Colonic mucosa (tissue), 4 donors: ENCODE measurements at regions not wholly inside any gene's neighbourhood (a gene's known extent, or its start where the extent isn't known, plus 50 kb on each side); places are given as distances from the start of the nearest gene placed in this dataset.
"Not testable (repeated sequence)": the region's sequence is repeated elsewhere in the genome, so short reads cannot be mapped to it uniquely, and the experiment has no call there.

Experiments
- DNase-seq: peaks from one replicate; pipeline ENCODE4 v3.0.0-alpha.2; 2020
- H3K27ac ChIP-seq: fragments of 200-600 bp; one replicate; pipeline ENCODE4 v1.8.0; 2021
- H3K27me3 ChIP-seq: fragments of 200-600 bp; one replicate; pipeline ENCODE4 v1.8.0; 2021
- H3K36me3 ChIP-seq: fragments of 200-600 bp; one replicate; pipeline ENCODE4 v1.8.0; 2021
- H3K4me1 ChIP-seq: fragments of 200-600 bp; one replicate; pipeline ENCODE4 v1.8.0; 2021; ENCODE audit warnings: mild to moderate bottlenecking
- H3K4me3 ChIP-seq: fragments of 200-600 bp; one replicate; pipeline ENCODE4 v1.8.0; 2021
- H3K9ac ChIP-seq, 2 donors: one replicate each; pipeline ENCODE4 v1.7.0; 2013; ENCODE audit warnings: control low read depth in 2 of 2, low read depth in 2 of 2, low read length in 2 of 2
- H3K9me3 ChIP-seq: fragments of 200-600 bp; one replicate; pipeline ENCODE4 v1.8.0; 2021
- intact Hi-C: fragments of 100-400 bp; cut with DNase I; formaldehyde crosslinking; loops from one replicate; pipeline ENCODE4 v1.14.1; 2022
- TF ChIP-seq, protein P1 (sequence below): fragments of 200-600 bp; IDR thresholded peaks from one replicate; pipeline ENCODE4 v1.8.0; 2022; ENCODE audit warnings: antibody characterized with exemption, mild to moderate bottlenecking
- donor health status: healthy.
- donor health status: DM: no; HTN: no; CAD: no.
- donor health status: DM: no; HTN: no; CAD: no.

DNA sequence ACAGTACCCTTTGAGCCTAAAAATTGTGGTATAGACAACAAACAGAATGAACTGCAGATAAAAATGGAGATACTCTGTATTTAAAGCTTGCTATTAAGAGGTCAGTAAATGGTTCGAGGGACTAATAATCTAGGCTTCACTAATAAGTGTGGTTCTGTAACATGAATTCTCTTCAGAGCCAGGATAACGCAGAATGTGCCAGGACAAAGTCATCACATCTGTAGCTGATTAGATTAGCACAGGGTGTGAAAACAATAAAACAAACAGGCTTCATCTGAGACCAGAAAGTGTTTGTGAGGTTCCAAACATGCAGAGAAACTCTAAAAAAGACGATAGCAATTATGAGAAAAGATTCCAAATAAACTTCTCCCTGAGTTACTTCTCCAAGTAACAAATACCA lies 89.1 kb upstream of the LUZP2 start:
- intact Hi-C loops = no loop called here
- H3K4me1 ChIP-seq = no peaks in the 10 kb centered on the region
- no peaks in the 10 kb centered on the region for H3K27me3 ChIP-seq
- H3K27ac ChIP-seq = no peak overlapping the region
- H3K9me3 ChIP-seq = no peaks in the 10 kb centered on the region
- no peaks in the 10 kb centered on the region for H3K36me3 ChIP-seq
- H3K4me3 ChIP-seq = no peak overlapping the region
- TF ChIP-seq, protein P1, sequence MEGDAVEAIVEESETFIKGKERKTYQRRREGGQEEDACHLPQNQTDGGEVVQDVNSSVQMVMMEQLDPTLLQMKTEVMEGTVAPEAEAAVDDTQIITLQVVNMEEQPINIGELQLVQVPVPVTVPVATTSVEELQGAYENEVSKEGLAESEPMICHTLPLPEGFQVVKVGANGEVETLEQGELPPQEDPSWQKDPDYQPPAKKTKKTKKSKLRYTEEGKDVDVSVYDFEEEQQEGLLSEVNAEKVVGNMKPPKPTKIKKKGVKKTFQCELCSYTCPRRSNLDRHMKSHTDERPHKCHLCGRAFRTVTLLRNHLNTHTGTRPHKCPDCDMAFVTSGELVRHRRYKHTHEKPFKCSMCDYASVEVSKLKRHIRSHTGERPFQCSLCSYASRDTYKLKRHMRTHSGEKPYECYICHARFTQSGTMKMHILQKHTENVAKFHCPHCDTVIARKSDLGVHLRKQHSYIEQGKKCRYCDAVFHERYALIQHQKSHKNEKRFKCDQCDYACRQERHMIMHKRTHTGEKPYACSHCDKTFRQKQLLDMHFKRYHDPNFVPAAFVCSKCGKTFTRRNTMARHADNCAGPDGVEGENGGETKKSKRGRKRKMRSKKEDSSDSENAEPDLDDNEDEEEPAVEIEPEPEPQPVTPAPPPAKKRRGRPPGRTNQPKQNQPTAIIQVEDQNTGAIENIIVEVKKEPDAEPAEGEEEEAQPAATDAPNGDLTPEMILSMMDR = no peak
- no peak overlapping the region for H3K9ac ChIP-seq
- DNase-seq = no peak

DNA sequence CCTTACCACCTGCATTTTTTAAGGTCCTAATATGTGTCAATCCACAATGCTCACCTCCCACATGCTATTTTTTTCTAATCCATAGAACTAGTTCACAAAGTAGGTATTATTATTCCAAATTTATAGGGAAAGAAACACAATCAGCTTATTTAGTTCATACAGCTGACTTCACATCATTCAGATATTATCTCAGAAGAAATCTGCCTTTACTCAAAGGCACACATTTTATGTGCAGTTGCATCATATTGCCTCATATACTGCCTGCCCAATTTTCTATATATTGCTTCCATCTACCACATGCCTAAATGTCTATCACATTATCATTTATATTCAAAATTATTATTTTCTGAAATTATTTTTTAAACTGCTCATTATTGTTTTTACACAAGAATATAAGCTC lies 88.7 kb upstream of the LUZP2 start:
- no peaks in the 10 kb centered on the region for H3K36me3 ChIP-seq
- TF ChIP-seq, protein P1 = no peak
- DNase-seq = no peak
- H3K27me3 ChIP-seq = no peaks in the 10 kb centered on the region
- no peaks in the 10 kb centered on the region for H3K4me1 ChIP-seq
- H3K4me3 ChIP-seq = no peak overlapping the region
- no peak overlapping the region for H3K27ac ChIP-seq
- no peak overlapping the region for H3K9ac ChIP-seq
- H3K9me3 ChIP-seq = no peaks in the 10 kb centered on the region
- intact Hi-C loops = no loop called here

- intact Hi-C loops = no loop called here
- Histone ChIP-seq H3K4me1 (no peaks in the 10 kb centered on the region), H3K36me3 (no peaks in the 10 kb centered on the region), H3K9ac (no peak overlapping the region), H3K27me3 (no peaks in the 10 kb centered on the region), H3K4me3 (no peak overlapping the region), H3K27ac (no peak overlapping the region), H3K9me3 (no peaks in the 10 kb centered on the region)
- TF ChIP-seq, protein P1 = no peak
- no peak for DNase-seq
Measured at GRCh38 chr11:24411791-24412190, 85.1 kb upstream of the LUZP2 start.

GRCh38 chr11:24412722-24413121 lies 84.1 kb upstream of the LUZP2 start:
- Histone ChIP-seq H3K9me3 (no peaks in the 10 kb centered on the region), H3K9ac (no peak overlapping the region), H3K36me3 (no peaks in the 10 kb centered on the region), H3K27ac (no peak overlapping the region), H3K4me3 (no peak overlapping the region), H3K27me3 (no peaks in the 10 kb centered on the region), H3K4me1 (no peaks in the 10 kb centered on the region)
- TF ChIP-seq, protein P1 = no peak
- no peak for DNase-seq
- intact Hi-C loops = no loop called here

DNA sequence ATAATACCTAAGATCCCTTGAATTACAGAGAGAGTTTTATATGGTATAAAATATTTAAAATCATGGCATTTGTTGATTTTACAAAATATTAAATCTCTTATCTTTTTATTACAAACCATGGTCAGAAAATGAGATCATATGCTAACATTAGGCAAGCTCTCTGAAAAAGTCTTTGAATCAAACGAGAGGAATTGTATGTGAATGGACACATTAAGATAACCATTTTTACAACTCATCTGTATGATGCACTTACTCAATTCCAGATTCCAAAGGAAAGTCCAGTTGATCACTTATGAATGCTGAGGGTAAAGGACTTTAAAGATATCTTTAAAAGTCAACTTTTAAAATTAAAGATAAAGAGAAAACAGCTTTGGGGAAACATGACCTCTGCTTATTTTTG lies 83.5 kb upstream of the LUZP2 start:
- Histone ChIP-seq H3K9me3 (no peaks in the 10 kb centered on the region), H3K27me3 (no peaks in the 10 kb centered on the region), H3K4me1 (no peaks in the 10 kb centered on the region), H3K4me3 (no peak overlapping the region), H3K27ac (no peak overlapping the region), H3K9ac (no peak overlapping the region), H3K36me3 (no peaks in the 10 kb centered on the region)
- DNase-seq = no peak
- TF ChIP-seq, protein P1 = no peak
- intact Hi-C loops = no loop called here

GRCh38 chr11:24415955-24416636 lies 80.8 kb upstream of the LUZP2 start:
- H3K36me3 ChIP-seq, H3K9ac ChIP-seq, H3K4me1 ChIP-seq, H3K27ac ChIP-seq, H3K4me3 ChIP-seq, H3K27me3 ChIP-seq, intact Hi-C loops, DNase-seq, H3K9me3 ChIP-seq: not testable (repeated sequence)
